K562 (cell line): ENCODE measurements at regions not wholly inside any gene's neighbourhood (a gene's known extent, or its start where the extent isn't known, plus 50 kb on each side); places are given as distances from the start of the nearest gene placed in this dataset.
"Not testable (repeated sequence)": the region's sequence is repeated elsewhere in the genome, so short reads cannot be mapped to it uniquely, and the experiment has no call there.

Experiments used
- CEBPB ChIP-seq: fragments of 450-650 bp; IDR thresholded peaks from 2 replicates; pipeline ENCODE4 v1.6.1; 2016; ENCODE audit warnings: missing genetic modification characterization, missing compliant biosample characterization
- EP300 ChIP-seq: IDR thresholded peaks from 2 replicates; pipeline ENCODE4 v1.6.1; 2012; ENCODE audit warnings: low read length, improper control_type of control experiment

DNA sequence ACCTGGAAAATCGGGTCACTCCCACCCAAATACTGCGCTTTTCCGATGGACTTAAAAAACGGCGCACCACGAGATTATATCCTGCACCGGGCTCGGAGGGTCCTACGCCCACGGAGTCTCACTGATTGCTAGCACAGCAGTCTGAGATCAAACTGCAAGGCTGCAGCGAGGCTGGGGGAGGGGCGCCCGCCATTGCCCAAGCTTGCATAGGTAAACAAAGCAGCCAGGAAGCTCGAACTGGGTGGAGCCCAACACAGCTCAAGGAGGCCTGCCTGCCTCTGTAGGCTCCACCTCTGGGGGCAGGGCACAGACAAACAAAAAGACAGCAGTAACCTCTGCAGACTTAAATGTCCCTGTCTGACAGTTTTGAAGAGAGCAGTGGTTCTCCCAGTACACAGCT lies 226.5 kb upstream of the RGMB start:
- TF ChIP-seq CEBPB, EP300: not testable (repeated sequence)
